ENCODE measurements at regions not wholly inside any gene's neighbourhood (a gene's known extent, or its start where the extent isn't known, plus 50 kb on each side); places are given as distances from the start of the nearest gene placed in this dataset.

GRCh38 chr1:36658838-36659237, 176.1 kb upstream of the CSF3R start (continued):
- no peak for TF ChIP-seq USF2 (IDR thresholded peaks at IDR 0.05)
- no peak for TF ChIP-seq CBX2 (IDR thresholded peaks at IDR 0.05; ENCODE audit: borderline replicate concordance, low read depth)
- TF ChIP-seq FOSB (CRISPR knock-in tag; IDR thresholded peaks at IDR 0.05), result no peak
- TF ChIP-seq MAFK (IDR thresholded peaks at IDR 0.05; ENCODE audit: partially characterized antibody), result no peak
- TF ChIP-seq FOSL2 (IDR thresholded peaks at IDR 0.05), result no peak
- no peak for TF ChIP-seq FOSL2 (CRISPR knock-in tag; IDR thresholded peaks at IDR 0.05)
- no peak for TF ChIP-seq PHF8 (IDR thresholded peaks at IDR 0.05; ENCODE audit: borderline replicate concordance, low read depth)
- TF ChIP-seq MAZ (IDR thresholded peaks at IDR 0.05; ENCODE audit: borderline replicate concordance, low read depth, low read length), result no peak

GRCh38 chr1:36657826-36658225, 175.1 kb upstream of the CSF3R start:
- TF ChIP-seq REST (IDR thresholded peaks at IDR 0.05) (no peak), E2F6 (IDR thresholded peaks at IDR 0.05; ENCODE audit: borderline replicate concordance, low read depth) (no peak), MAX (IDR thresholded peaks at IDR 0.05) (no peak), ZNF302 (CRISPR knock-in tag; IDR thresholded peaks at IDR 0.05) (no peak), CEBPB (IDR thresholded peaks at IDR 0.05) (no peak)
- ChIA-PET CTCF (no interaction called here), POLR2A (no interaction called here)
- DNase-seq (ENCODE audit: low read depth in 1 of 2, low spot score in 1 of 2) (no peak), FAIRE-seq (no peak), ATAC-seq (no peak)
- Histone ChIP-seq H3K4me1 (no peaks in the 10 kb centered on the region), H3K27ac (no peak overlapping the region), H3K9me3 (no peaks in the 10 kb centered on the region), H3K4me3 (no peak overlapping the region), H3K4me2 (no peak overlapping the region)
- WGBS (ENCODE audit: missing lambda C conversion rate), result 28% methylated on average over 4 of the region's 6 CpGs

- H3K9me3 ChIP-seq, result no peaks in the 10 kb centered on the region
- ATAC-seq, result no peak
- ChIA-PET CTCF (interaction anchor here (0.8 kb wide), 1 partner anchor 9 kb away, joined by 3 read pairs; no protein-coding TSS in a partner anchor), POLR2A (no interaction called here)
- TF ChIP-seq CHD4 (IDR thresholded peaks at IDR 0.05; ENCODE audit: borderline replicate concordance), result no peak
- no peak for TF ChIP-seq PHF8 (IDR thresholded peaks at IDR 0.05; ENCODE audit: borderline replicate concordance, low read depth)
- no peak for TF ChIP-seq CBX8 (IDR thresholded peaks at IDR 0.05)
- TF ChIP-seq ZSCAN20 (CRISPR knock-in tag; IDR thresholded peaks at IDR 0.05), result no peak
- no peak for TF ChIP-seq EHMT2 (IDR thresholded peaks at IDR 0.05; ENCODE audit: low read depth)
- no peak for TF ChIP-seq USF2 (IDR thresholded peaks at IDR 0.05)
- no peak for TF ChIP-seq BHLHE40 (IDR thresholded peaks at IDR 0.05; ENCODE audit: low read depth, low read length)
- TF ChIP-seq ELK1 (IDR thresholded peaks at IDR 0.05; ENCODE audit: low read depth, low read length), result no peak
- no peak for TF ChIP-seq TP53 (CRISPR knock-in tag; IDR thresholded peaks at IDR 0.05)
- TF ChIP-seq HES2 (IDR thresholded peaks at IDR 0.05), result no peak
- no peak for TF ChIP-seq HOXB5 (CRISPR knock-in tag; IDR thresholded peaks at IDR 0.05)
- no peak overlapping the region for H3K4me3 ChIP-seq
- no peaks in the 10 kb centered on the region for H3K4me1 ChIP-seq
- no peak for FAIRE-seq
- H3K4me2 ChIP-seq, result no peak overlapping the region
- no peak for DNase-seq (ENCODE audit: low read depth in 1 of 2, low spot score in 1 of 2)
- H3K27ac ChIP-seq, result no peak overlapping the region
Observed at GRCh38 chr1:36656838-36657237, 174.1 kb upstream of the CSF3R start.

Measured in A549 (cell line).